DMS53 treated with DMSO at 0.1 percent for 48 hours (cell line): ENCODE measurements at regions not wholly inside any gene's neighbourhood (a gene's known extent, or its start where the extent isn't known, plus 50 kb on each side); places are given as distances from the start of the nearest gene placed in this dataset.
"Not testable (repeated sequence)": the region's sequence is repeated elsewhere in the genome, so short reads cannot be mapped to it uniquely, and the experiment has no call there.

Source experiments
- DNase-seq: peaks from one replicate; lab custom pipeline; 2025; ENCODE audit not compliant: unreplicated experiment; lab: John Stamatoyannopoulos, UW

- no peak for DNase-seq
These were observed 757.3 kb upstream of the AUTS2 start for GRCh38 chr7:68840991-68841390.

GRCh38 chr7:68843985-68844384 lies 754.3 kb upstream of the AUTS2 start:
- DNase-seq, result not testable (repeated sequence)

DNA sequence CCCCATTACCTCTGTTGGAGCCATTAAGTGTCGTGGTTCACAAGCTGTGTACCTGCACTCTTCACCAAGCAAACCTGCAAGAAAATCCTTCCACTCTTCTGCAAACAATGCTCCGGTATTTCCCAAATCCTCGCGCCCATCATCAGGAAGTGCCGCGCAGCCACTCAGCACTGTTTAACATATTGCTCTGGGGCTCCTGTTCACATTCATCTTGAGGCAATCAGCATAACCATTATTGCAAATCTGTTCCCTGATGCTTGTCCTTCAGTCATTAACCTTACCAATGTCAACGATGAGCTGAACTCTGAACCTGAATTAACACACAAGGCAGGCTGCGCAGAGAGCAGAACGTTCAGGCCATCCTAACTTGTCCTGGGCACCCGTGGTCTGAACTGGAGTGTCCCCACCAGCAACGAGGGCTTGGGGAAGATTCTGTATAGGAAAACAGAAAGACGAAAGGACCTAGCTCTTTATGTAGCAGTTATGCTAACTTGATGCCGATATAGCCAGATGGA lies 751.4 kb upstream of the AUTS2 start:
- no peak for DNase-seq

GRCh38 chr7:68853254-68853653 lies 745.0 kb upstream of the AUTS2 start:
- no peak for DNase-seq

DNA sequence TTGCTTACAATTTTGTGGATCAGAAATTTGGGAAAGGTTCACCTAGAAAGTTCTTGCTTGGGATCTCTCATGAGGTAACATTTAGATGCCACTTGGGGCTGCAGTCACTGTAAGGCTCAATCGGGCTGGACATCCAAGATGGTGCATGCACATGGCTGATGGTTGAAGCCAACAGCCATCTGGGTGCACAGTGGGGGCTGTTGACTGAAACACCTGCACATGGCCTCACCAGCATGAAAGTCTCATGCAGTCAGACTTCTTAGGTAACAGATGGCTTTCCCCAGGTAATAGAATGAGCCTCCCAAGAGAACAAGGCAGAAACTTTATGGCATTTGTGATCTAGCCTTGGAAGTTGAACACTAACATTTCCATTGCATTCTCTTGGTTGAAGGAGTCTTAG lies 740.7 kb upstream of the AUTS2 start:
- DNase-seq, result no peak

- no peak for DNase-seq
These were observed 739.8 kb upstream of the AUTS2 start for GRCh38 chr7:68858497-68858896.

DNA sequence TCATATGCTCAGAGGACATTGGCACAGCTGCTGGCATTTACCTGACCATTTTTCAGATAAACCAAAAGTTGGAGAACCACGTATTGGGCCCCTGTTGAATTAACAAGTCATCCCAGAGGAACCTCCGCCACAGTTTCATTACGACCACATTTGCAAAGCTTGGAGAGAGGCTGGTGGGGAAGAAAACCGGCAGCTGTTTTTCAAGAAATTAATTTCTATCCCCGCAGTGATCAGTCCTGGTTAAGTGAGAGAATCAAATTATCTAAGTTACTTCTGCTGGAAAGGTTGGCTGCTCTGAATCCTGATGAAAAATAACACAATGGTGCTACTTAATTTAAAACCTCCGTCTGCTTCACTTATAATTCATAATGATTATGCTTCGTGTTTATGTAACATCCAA lies 737.1 kb upstream of the AUTS2 start:
- DNase-seq, result no peak

GRCh38 chr7:68862261-68862660 lies 736.0 kb upstream of the AUTS2 start:
- no peak for DNase-seq

DNA sequence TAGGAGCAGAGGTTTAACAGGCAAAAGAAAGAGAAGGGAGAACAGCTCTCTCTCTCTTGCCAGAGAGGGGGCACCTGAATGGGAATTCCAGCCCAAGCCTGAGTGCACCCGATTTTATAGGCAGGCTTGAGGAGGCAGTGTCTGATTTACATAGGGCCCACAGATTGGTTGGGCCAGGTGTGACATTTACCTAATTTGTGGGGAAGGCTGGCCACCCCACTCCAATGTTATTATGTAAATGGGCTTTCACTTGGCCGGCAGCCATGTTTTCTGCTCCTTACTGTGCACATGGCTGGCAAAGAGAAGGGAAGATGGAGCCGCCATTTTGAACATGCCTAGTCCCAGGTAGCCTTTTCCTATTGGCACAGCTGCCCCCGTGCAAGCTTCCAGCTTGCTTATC lies 735.5 kb upstream of the AUTS2 start:
- no peak for DNase-seq

DNA sequence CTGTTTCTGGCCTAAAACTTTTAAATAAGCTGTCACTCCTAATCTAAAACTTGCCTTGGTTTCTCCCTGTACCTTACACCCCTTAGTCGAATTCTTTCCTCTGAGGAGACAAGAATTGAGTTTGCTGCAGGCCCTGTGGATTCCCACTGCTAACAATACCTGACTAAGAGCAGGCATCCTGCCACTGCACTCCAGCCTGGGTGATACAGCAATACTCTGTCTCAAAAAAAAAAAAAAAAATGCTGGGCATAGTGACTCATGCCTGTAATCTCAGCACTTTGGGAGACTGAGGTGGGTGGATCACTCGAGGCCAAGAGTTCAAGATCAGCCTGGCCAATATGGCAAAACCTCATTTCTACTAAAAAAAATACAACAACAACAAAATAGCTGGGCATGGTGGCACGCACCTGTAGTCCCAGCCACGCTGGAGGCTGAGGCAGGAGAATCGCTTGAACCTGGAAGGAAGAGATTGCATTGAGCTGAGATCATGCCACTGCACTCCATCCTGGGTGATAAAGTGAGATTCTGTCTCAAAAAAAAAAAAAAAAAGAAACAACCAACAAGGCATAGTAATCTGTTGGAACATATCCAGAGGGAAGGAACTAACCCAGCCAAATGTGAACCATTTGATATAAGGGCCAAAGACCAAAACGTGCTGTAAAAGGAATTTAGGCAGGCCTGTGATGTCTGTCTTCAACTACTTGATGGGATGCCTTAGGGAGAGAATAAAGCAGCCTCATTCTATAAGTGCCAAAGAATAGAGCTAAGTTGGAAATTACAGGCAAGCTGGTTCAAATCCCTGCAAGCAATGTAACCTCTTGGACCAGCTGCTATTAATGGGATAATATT lies 732.7 kb upstream of the AUTS2 start:
- DNase-seq, result no peak

DNA sequence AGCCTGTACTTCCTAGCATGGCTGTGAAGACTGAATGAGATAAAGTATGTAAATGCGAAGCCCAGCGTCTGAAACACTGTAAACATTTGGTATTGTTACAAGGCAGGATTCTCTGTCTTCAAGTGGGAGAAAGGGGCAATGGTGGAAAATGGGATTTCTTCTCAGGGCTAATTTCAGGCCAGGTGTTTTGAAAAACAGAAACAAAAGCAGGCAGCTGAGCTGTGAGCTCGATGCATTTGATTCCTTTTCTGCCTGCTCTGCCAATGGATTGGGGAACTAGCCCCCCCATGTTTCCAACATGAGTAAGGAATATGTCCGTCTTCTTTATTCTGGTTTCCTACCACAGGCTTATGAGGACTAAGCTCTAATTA lies 732.1 kb upstream of the AUTS2 start:
- DNase-seq, result no peak

DNA sequence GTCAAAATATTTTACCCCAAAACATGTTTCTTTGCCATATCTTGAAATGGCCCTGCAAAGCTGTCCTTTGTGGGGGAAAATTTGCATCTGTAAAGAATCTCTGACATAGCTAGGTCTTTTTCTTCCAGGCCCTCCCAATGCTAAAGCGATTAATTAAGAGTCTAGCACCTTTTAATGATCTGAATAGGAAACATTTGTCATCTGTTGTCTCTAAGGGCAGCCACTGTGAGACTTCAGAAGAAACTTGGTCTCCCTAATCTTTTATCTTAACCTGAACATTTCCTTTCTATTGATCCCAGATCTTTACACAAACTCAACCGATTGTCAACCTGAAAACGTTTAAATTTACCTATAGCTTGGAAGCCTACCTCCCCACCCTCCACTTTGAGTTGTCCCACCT lies 731.6 kb upstream of the AUTS2 start:
- DNase-seq, result not testable (repeated sequence)

GRCh38 chr7:68868978-68869377 lies 729.3 kb upstream of the AUTS2 start:
- no peak for DNase-seq

- DNase-seq, result no peak
These were observed 724.7 kb upstream of the AUTS2 start for GRCh38 chr7:68873616-68874015.

GRCh38 chr7:68875857-68876256 lies 722.4 kb upstream of the AUTS2 start:
- no peak for DNase-seq

DNA sequence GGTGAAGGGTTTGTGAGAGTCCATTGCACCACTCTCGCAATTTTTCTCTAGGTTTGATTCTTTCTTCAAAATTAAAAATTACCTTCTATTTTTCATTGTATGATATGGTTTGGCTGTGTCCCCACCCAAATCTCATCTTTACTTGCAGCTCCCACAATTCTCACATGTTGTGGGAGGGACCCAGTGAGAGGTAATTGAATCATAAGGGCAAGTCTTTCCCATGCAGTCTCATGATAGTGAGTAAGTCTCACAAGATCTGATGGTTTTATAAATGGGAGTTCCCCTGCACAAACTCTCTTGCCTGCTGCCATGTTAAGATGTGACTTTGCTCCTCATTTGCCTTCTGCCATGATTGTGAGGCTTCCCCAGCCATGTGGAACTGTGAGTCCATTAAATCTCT lies 711.2 kb upstream of the AUTS2 start:
- not testable (repeated sequence) for DNase-seq

GRCh38 chr7:68888971-68889385 lies 709.3 kb upstream of the AUTS2 start:
- DNase-seq, result no peak

DNA sequence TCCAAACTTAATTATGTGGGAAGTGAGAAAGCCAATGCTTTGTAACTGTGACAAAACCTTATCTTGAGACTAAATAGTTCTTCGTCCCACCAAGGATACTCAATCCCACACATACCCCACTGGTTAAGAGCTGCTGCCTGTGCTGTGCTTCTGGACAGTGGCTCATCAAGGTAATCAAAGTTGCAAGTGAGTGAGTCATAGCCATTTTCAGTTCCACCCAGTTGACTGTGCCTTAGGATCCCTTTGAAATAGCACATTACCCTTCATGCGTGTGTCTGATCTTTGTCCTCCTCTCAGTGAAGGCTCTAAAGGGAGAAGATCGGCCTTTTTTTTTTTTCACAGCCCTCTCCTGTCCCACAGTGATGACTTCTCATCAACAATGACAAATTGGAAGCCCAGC lies 706.0 kb upstream of the AUTS2 start:
- DNase-seq, result no peak

DNA sequence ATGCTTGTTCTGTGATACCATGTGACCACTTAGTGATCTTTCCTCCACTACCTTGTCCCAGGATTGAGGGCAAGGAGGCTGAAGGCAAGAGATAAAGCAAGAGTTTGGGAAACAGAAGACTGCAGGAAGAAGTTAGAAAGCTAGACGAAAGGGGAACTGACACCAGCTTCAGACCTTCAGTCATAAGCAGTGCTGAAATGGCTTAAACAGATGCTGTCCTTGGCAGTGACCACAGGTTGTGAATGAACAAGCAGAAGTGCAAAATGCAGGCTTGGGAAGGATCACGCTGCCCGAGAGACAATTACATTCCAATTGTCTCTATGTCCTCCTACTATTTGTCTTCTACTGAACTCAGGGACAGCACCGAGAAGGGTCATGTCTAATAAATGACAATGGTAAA lies 704.9 kb upstream of the AUTS2 start:
- DNase-seq, result no peak

DNA sequence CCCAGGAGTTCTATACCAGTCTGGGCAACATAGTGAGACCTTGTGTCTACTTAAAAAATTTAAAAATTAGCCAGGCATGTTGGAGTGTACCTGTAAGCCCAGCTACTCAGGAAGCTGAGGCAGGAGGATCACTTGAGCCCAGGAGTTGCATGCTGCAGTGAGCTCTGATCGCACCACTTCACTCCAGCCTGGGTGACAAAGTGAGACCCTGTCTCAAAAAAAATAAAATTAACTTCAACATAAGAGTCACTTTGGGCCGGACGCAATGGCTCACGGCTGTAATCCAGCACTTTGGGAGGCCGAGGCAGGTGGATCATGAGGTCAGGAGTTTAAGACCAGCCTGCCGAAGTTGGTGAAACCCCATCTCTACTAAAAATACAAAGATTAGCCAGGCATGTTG lies 699.1 kb upstream of the AUTS2 start:
- not testable (repeated sequence) for DNase-seq

DNA sequence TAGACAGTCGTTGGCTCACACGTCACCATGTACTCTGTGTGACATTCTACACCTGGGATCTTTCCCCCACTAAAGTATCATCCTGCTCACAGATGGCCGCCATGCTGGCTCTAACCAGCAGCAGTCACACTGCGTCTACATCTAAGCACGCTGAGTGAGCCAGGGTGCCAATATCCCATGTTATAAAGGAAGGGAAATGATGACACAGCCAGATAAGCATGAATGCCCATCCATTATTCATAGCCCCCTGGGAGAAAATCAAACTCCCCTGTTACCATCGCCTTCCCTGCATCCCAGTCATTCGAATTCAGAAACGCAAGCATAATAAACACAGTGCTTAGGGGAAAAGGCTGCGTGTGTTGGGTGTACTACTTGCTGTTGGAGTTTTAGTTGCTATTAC lies 698.2 kb upstream of the AUTS2 start:
- no peak for DNase-seq

DNA sequence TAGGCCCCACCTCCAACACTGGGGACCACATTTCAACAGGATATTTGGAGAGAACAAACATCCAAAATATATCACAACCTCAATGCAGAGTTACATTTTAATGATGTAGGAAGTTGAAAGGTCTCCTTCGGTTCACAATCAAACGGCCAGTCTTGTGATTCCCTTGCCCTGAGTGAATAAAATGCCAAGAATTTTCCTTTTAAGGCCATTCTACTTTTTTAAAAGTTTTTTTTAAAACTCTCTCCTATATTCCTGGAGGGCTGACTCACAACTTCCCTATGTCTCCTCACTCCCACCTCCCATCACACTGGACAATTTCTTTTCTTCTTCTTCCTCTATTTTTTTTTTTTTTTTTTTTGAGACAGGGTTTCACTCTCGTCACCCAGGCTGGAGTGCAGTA lies 693.6 kb upstream of the AUTS2 start:
- no peak for DNase-seq

DNA sequence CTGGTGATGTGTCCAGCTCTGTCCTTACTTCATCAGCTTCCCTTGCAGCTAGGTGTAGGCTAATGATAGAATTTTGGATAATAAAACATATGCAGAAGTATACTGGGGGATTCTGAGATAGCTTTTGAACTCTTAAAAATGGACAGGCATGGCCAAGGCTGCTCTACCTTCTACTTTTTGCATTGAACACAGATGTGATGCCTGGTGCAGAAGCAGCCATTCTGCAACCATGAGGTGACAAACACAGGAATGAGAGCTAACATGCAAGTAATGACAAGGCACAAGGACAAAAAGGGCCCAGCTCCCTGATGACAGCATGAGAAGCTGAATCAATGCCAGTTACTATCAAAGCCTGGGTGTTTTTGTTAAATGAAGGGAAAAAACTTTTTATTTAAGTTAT lies 686.5 kb upstream of the AUTS2 start:
- no peak for DNase-seq
